HEK293 (cell line): ENCODE measurements at regions not wholly inside any gene's neighbourhood (a gene's known extent, or its start where the extent isn't known, plus 50 kb on each side); places are given as distances from the start of the nearest gene placed in this dataset.

Experiments used
- EGR2 ChIP-seq: fragments of 450-650 bp; formaldehyde crosslinking; IDR thresholded peaks from 2 replicates; pipeline ENCODE4 v1.5.1; 2016; ENCODE audit warnings: low read depth, missing biosample characterization, missing genetic modification characterization
- ZBTB8A ChIP-seq: fragments of 450-650 bp; formaldehyde crosslinking; IDR thresholded peaks from 2 replicates; pipeline ENCODE4 v1.5.1; 2016; ENCODE audit warnings: missing biosample characterization, missing genetic modification characterization
- ZNF354C ChIP-seq: fragments of 450-650 bp; formaldehyde crosslinking; IDR thresholded peaks from 2 replicates; pipeline ENCODE4 v1.5.1; 2016; ENCODE audit warnings: missing biosample characterization, missing genetic modification characterization, low read depth, borderline replicate concordance
- TF ChIP-seq, protein P1 (sequence below): fragments of 450-650 bp; formaldehyde crosslinking; IDR thresholded peaks from 2 replicates; pipeline ENCODE4 v1.5.1; 2016; ENCODE audit warnings: missing biosample characterization, missing genetic modification characterization
- TF ChIP-seq, protein P2 (sequence below): fragments of 450-650 bp; formaldehyde crosslinking; IDR thresholded peaks from 2 replicates; pipeline ENCODE4 v1.5.1; 2016; ENCODE audit warnings: missing biosample characterization, missing genetic modification characterization
- TF ChIP-seq, protein P3 (sequence below): fragments of 450-650 bp; formaldehyde crosslinking; IDR thresholded peaks from 2 replicates; pipeline ENCODE4 v1.5.1; 2016; ENCODE audit warnings: missing biosample characterization, missing genetic modification characterization, low read depth

DNA sequence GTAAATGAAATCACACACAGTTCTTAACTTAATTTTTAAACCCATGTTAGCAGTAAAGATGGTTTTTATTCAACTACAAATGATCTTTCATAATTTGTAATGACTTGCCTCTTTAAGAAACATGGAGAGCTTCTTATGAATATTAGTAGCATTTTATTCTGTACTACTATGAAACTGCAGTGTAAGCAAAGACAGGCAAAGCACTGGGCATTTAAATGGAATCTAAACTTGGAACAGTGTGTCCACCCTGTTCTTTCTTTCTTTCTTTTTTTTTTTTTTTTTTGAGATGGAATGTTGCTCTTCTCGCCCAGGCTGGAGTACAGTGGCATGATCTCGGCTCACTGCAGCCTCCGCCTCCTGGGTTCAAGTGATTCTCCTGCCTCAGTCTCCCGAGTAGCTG is 740.4 kb upstream of the IGFBP3 start:
- TF ChIP-seq, protein P1, sequence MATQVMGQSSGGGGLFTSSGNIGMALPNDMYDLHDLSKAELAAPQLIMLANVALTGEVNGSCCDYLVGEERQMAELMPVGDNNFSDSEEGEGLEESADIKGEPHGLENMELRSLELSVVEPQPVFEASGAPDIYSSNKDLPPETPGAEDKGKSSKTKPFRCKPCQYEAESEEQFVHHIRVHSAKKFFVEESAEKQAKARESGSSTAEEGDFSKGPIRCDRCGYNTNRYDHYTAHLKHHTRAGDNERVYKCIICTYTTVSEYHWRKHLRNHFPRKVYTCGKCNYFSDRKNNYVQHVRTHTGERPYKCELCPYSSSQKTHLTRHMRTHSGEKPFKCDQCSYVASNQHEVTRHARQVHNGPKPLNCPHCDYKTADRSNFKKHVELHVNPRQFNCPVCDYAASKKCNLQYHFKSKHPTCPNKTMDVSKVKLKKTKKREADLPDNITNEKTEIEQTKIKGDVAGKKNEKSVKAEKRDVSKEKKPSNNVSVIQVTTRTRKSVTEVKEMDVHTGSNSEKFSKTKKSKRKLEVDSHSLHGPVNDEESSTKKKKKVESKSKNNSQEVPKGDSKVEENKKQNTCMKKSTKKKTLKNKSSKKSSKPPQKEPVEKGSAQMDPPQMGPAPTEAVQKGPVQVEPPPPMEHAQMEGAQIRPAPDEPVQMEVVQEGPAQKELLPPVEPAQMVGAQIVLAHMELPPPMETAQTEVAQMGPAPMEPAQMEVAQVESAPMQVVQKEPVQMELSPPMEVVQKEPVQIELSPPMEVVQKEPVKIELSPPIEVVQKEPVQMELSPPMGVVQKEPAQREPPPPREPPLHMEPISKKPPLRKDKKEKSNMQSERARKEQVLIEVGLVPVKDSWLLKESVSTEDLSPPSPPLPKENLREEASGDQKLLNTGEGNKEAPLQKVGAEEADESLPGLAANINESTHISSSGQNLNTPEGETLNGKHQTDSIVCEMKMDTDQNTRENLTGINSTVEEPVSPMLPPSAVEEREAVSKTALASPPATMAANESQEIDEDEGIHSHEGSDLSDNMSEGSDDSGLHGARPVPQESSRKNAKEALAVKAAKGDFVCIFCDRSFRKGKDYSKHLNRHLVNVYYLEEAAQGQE = no peak
- TF ChIP-seq ZBTB8A (no peak), ZNF354C (tag by site-specific recombination) (no peak), EGR2 (tag by site-specific recombination) (no peak)
- TF ChIP-seq, protein P2, sequence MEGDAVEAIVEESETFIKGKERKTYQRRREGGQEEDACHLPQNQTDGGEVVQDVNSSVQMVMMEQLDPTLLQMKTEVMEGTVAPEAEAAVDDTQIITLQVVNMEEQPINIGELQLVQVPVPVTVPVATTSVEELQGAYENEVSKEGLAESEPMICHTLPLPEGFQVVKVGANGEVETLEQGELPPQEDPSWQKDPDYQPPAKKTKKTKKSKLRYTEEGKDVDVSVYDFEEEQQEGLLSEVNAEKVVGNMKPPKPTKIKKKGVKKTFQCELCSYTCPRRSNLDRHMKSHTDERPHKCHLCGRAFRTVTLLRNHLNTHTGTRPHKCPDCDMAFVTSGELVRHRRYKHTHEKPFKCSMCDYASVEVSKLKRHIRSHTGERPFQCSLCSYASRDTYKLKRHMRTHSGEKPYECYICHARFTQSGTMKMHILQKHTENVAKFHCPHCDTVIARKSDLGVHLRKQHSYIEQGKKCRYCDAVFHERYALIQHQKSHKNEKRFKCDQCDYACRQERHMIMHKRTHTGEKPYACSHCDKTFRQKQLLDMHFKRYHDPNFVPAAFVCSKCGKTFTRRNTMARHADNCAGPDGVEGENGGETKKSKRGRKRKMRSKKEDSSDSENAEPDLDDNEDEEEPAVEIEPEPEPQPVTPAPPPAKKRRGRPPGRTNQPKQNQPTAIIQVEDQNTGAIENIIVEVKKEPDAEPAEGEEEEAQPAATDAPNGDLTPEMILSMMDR = no peak
- TF ChIP-seq, protein P3, sequence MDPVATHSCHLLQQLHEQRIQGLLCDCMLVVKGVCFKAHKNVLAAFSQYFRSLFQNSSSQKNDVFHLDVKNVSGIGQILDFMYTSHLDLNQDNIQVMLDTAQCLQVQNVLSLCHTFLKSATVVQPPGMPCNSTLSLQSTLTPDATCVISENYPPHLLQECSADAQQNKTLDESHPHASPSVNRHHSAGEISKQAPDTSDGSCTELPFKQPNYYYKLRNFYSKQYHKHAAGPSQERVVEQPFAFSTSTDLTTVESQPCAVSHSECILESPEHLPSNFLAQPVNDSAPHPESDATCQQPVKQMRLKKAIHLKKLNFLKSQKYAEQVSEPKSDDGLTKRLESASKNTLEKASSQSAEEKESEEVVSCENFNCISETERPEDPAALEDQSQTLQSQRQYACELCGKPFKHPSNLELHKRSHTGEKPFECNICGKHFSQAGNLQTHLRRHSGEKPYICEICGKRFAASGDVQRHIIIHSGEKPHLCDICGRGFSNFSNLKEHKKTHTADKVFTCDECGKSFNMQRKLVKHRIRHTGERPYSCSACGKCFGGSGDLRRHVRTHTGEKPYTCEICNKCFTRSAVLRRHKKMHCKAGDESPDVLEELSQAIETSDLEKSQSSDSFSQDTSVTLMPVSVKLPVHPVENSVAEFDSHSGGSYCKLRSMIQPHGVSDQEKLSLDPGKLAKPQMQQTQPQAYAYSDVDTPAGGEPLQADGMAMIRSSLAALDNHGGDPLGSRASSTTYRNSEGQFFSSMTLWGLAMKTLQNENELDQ (tag by site-specific recombination) = no peak
